Esophagus muscularis mucosa (tissue), 3 donors: ENCODE measurements at regions not wholly inside any gene's neighbourhood (a gene's known extent, or its start where the extent isn't known, plus 50 kb on each side); places are given as distances from the start of the nearest gene placed in this dataset.

Source experiments
- POLR2A ChIP-seq: fragments of 450-650 bp; IDR thresholded peaks from one replicate; pipeline ENCODE4 v1.6.1; 2017; ENCODE audit warnings: antibody characterized with exemption, moderate library complexity, mild to moderate bottlenecking, low read depth
- POLR2AphosphoS5 ChIP-seq, 2 donors: sonication (generic); formaldehyde crosslinking; IDR thresholded peaks; one replicate each; pipeline ENCODE4 v1.6.1; 2017; ENCODE audit warnings: antibody characterized with exemption in 2 of 2
- TF ChIP-seq, protein P1 (sequence below), 3 experiments: fragments of 200-600 bp in 2 of 3; fragments of 450-650 bp in 1 of 3; sonication (generic) in 2 of 3; IDR thresholded peaks; one replicate each; pipeline ENCODE4 v1.5.1; 2017 to 2019; ENCODE audit warnings: antibody characterized with exemption in 3 of 3, mild to moderate bottlenecking in 2 of 3, moderate library complexity in 1 of 3

GRCh38 chr7:131795400-131795799, 239.0 kb upstream of the PODXL start:
- TF ChIP-seq, protein P1, sequence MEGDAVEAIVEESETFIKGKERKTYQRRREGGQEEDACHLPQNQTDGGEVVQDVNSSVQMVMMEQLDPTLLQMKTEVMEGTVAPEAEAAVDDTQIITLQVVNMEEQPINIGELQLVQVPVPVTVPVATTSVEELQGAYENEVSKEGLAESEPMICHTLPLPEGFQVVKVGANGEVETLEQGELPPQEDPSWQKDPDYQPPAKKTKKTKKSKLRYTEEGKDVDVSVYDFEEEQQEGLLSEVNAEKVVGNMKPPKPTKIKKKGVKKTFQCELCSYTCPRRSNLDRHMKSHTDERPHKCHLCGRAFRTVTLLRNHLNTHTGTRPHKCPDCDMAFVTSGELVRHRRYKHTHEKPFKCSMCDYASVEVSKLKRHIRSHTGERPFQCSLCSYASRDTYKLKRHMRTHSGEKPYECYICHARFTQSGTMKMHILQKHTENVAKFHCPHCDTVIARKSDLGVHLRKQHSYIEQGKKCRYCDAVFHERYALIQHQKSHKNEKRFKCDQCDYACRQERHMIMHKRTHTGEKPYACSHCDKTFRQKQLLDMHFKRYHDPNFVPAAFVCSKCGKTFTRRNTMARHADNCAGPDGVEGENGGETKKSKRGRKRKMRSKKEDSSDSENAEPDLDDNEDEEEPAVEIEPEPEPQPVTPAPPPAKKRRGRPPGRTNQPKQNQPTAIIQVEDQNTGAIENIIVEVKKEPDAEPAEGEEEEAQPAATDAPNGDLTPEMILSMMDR (IDR thresholded peaks at IDR 0.05): no peak
- no peak for TF ChIP-seq POLR2A
- no peak for TF ChIP-seq POLR2AphosphoS5 (IDR thresholded peaks at IDR 0.05)
